Posterior vena cava (tissue), 2 donors: ENCODE measurements at regions not wholly inside any gene's neighbourhood (a gene's known extent, or its start where the extent isn't known, plus 50 kb on each side); places are given as distances from the start of the nearest gene placed in this dataset.

ENCODE experiments used
- DNase-seq: peaks from one replicate; pipeline ENCODE4 v3.0.0-alpha.2; 2020; ENCODE audit warnings: low spot score
- intact Hi-C, 2 donors: fragments of 100-400 bp; cut with DNase I; formaldehyde crosslinking; loops; one replicate each; pipeline versions ENCODE4 v1.14.1 to v1.14.2; 2022 to 2023
- donor health status: DM: yes; HTN: yes; CAD: no.
- donor health status: DM: yes; HTN: yes; CAD: no.

- intact Hi-C loops = loop anchor here in 1 of 2 donors (5.0 kb wide), 1 partner anchor 105 kb away; no protein-coding TSS in a partner anchor
- DNase-seq = no peak
Observed at GRCh38 chr2:167712275-167712674, 535.1 kb downstream of the STK39 start.

- intact Hi-C loops = no loop called here
- no peak for DNase-seq
Observed at GRCh38 chr2:167708998-167709397, 538.4 kb downstream of the STK39 start.

GRCh38 chr2:167706800-167707199 is 540.6 kb downstream of the STK39 start:
- no peak for DNase-seq
- intact Hi-C loops = no loop called here

- no peak for DNase-seq
- intact Hi-C loops = no loop called here
Observed at GRCh38 chr2:167703441-167703840, 544.0 kb downstream of the STK39 start.

- DNase-seq = no peak
- intact Hi-C loops = no loop called here
Observed at GRCh38 chr2:167702227-167702626, 545.2 kb downstream of the STK39 start.

- intact Hi-C loops = no loop called here
- DNase-seq = no peak
Observed at GRCh38 chr2:167701651-167702050, 545.7 kb downstream of the STK39 start.

GRCh38 chr2:167697948-167698347 is 549.4 kb downstream of the STK39 start:
- DNase-seq = no peak
- intact Hi-C loops = no loop called here

GRCh38 chr2:167697194-167697593 is 550.2 kb downstream of the STK39 start:
- intact Hi-C loops = no loop called here

GRCh38 chr2:167692936-167693335 is 554.5 kb downstream of the STK39 start:
- intact Hi-C loops = no loop called here
- no peak for DNase-seq

More at GRCh38 chr2:167697194-167697593, 550.2 kb downstream of the STK39 start:
- no peak for DNase-seq

GRCh38 chr2:167692191-167692590 is 555.2 kb downstream of the STK39 start:
- DNase-seq = no peak
- intact Hi-C loops = no loop called here

GRCh38 chr2:167689444-167689843 is 558.0 kb downstream of the STK39 start:
- DNase-seq = no peak
- intact Hi-C loops = no loop called here

GRCh38 chr2:167686691-167687090 is 560.7 kb downstream of the STK39 start:
- intact Hi-C loops = no loop called here

GRCh38 chr2:167681234-167682015 is 566.0 kb downstream of the STK39 start:
- intact Hi-C loops = no loop called here
- DNase-seq = no peak

More at GRCh38 chr2:167686691-167687090, 560.7 kb downstream of the STK39 start:
- no peak for DNase-seq

- no peak for DNase-seq
- intact Hi-C loops = no loop called here
Observed at GRCh38 chr2:167678158-167678557, 569.2 kb downstream of the STK39 start.

GRCh38 chr2:167675906-167676305 is 571.5 kb downstream of the STK39 start:
- intact Hi-C loops = no loop called here
- DNase-seq = no peak

GRCh38 chr2:167670588-167670987 is 576.8 kb downstream of the STK39 start:
- DNase-seq = no peak
- intact Hi-C loops = no loop called here

- no peak for DNase-seq
- intact Hi-C loops = no loop called here
Observed at GRCh38 chr2:167653131-167653530, 594.3 kb downstream of the STK39 start.

- intact Hi-C loops = no loop called here
Observed at GRCh38 chr2:167652401-167652800, 595.0 kb downstream of the STK39 start.

GRCh38 chr2:167651406-167652151 is 595.8 kb downstream of the STK39 start:
- DNase-seq = no peak
- intact Hi-C loops = no loop called here

More at GRCh38 chr2:167652401-167652800, 595.0 kb downstream of the STK39 start:
- DNase-seq = no peak

- intact Hi-C loops = no loop called here
- DNase-seq = no peak
Observed at GRCh38 chr2:167646557-167646956, 600.8 kb downstream of the STK39 start.

GRCh38 chr2:167640096-167640495 is 607.3 kb downstream of the STK39 start:
- no peak for DNase-seq
- intact Hi-C loops = no loop called here
